ENCODE measurements at regions not wholly inside any gene's neighbourhood (a gene's known extent, or its start where the extent isn't known, plus 50 kb on each side); places are given as distances from the start of the nearest gene placed in this dataset.

- Mint-ChIP-seq H3K9me3 (ENCODE audit: unreplicated experiment) (no peaks in the 10 kb centered on the region), H3K27me3 (ENCODE audit: insufficient read depth, unreplicated experiment) (peaks cover 43% of the 10 kb centered on the region), H3K36me3 (ENCODE audit: insufficient read depth, unreplicated experiment) (no peaks in the 10 kb centered on the region), H3K27ac (ENCODE audit: low read depth, unreplicated experiment) (no peak overlapping the region), H3K4me3 (ENCODE audit: unreplicated experiment) (no peak overlapping the region), H3K4me1 (ENCODE audit: insufficient read depth, unreplicated experiment) (no peaks in the 10 kb centered on the region)
- ChIA-PET CTCF (no interaction called here), POLR2A (no interaction called here)
- no TSS peak for BruUV-seq (replicated peaks)
- intact Hi-C loops (cut with micrococcal nuclease), result no loop called here
- no peak for DNase-seq (ENCODE audit: unreplicated experiment)
- no peak for TF ChIP-seq CTCF (IDR thresholded peaks at IDR 0.05; ENCODE audit: unreplicated experiment)
Observed at GRCh38 chr10:6314620-6315205, 112.0 kb downstream of the PFKFB3 start.

GRCh38 chr10:6319119-6319518 is 116.4 kb downstream of the PFKFB3 start:
- peaks cover 30% of the 10 kb centered on the region for H3K27me3 Mint-ChIP-seq (ENCODE audit: insufficient read depth, unreplicated experiment)
- no peak for DNase-seq (ENCODE audit: unreplicated experiment)
- ChIA-PET POLR2A (no interaction called here), CTCF (no interaction called here)
- no peak for TF ChIP-seq CTCF (IDR thresholded peaks at IDR 0.05; ENCODE audit: unreplicated experiment)
- H3K9me3 Mint-ChIP-seq (ENCODE audit: unreplicated experiment), result no peaks in the 10 kb centered on the region
- no peaks in the 10 kb centered on the region for H3K4me1 Mint-ChIP-seq (ENCODE audit: insufficient read depth, unreplicated experiment)
- intact Hi-C loops (cut with micrococcal nuclease), result no loop called here
- no peak overlapping the region for H3K4me3 Mint-ChIP-seq (ENCODE audit: unreplicated experiment)
- no TSS peak for BruUV-seq (replicated peaks)
- no peaks in the 10 kb centered on the region for H3K36me3 Mint-ChIP-seq (ENCODE audit: insufficient read depth, unreplicated experiment)
- H3K27ac Mint-ChIP-seq (ENCODE audit: low read depth, unreplicated experiment), result no peak overlapping the region

- no peaks in the 10 kb centered on the region for H3K9me3 Mint-ChIP-seq (ENCODE audit: unreplicated experiment)
- POLR2A ChIA-PET, result no interaction called here
- H3K27ac Mint-ChIP-seq (ENCODE audit: low read depth, unreplicated experiment), result no peak overlapping the region
- DNase-seq (ENCODE audit: unreplicated experiment), result no peak
- CTCF ChIA-PET, result no interaction called here
- H3K36me3 Mint-ChIP-seq (ENCODE audit: insufficient read depth, unreplicated experiment), result no peaks in the 10 kb centered on the region
- BruUV-seq (replicated peaks), result no TSS peak
- no peak for TF ChIP-seq CTCF (IDR thresholded peaks at IDR 0.05; ENCODE audit: unreplicated experiment)
- intact Hi-C loops (cut with micrococcal nuclease), result no loop called here
- H3K27me3 Mint-ChIP-seq (ENCODE audit: insufficient read depth, unreplicated experiment), result peaks cover 25% of the 10 kb centered on the region
- no peaks in the 10 kb centered on the region for H3K4me1 Mint-ChIP-seq (ENCODE audit: insufficient read depth, unreplicated experiment)
- H3K4me3 Mint-ChIP-seq (ENCODE audit: unreplicated experiment), result no peak overlapping the region
Observed at GRCh38 chr10:6320320-6321010, 117.7 kb downstream of the PFKFB3 start.

- intact Hi-C loops (cut with micrococcal nuclease), result no loop called here
- Mint-ChIP-seq H3K27me3 (ENCODE audit: insufficient read depth, unreplicated experiment) (peaks cover 10% of the 10 kb centered on the region), H3K4me1 (ENCODE audit: insufficient read depth, unreplicated experiment) (no peaks in the 10 kb centered on the region), H3K4me3 (ENCODE audit: unreplicated experiment) (no peak overlapping the region), H3K36me3 (ENCODE audit: insufficient read depth, unreplicated experiment) (no peaks in the 10 kb centered on the region), H3K27ac (ENCODE audit: low read depth, unreplicated experiment) (no peak overlapping the region), H3K9me3 (ENCODE audit: unreplicated experiment) (no peaks in the 10 kb centered on the region)
- no TSS peak for BruUV-seq (replicated peaks)
- ChIA-PET CTCF (no interaction called here), POLR2A (no interaction called here)
- DNase-seq (ENCODE audit: unreplicated experiment), result no peak
- no peak for TF ChIP-seq CTCF (IDR thresholded peaks at IDR 0.05; ENCODE audit: unreplicated experiment)
Observed at GRCh38 chr10:6321880-6322279, 119.1 kb downstream of the PFKFB3 start.
